ENCODE measurements at regions not wholly inside any gene's neighbourhood (a gene's known extent, or its start where the extent isn't known, plus 50 kb on each side); places are given as distances from the start of the nearest gene placed in this dataset.

DNA sequence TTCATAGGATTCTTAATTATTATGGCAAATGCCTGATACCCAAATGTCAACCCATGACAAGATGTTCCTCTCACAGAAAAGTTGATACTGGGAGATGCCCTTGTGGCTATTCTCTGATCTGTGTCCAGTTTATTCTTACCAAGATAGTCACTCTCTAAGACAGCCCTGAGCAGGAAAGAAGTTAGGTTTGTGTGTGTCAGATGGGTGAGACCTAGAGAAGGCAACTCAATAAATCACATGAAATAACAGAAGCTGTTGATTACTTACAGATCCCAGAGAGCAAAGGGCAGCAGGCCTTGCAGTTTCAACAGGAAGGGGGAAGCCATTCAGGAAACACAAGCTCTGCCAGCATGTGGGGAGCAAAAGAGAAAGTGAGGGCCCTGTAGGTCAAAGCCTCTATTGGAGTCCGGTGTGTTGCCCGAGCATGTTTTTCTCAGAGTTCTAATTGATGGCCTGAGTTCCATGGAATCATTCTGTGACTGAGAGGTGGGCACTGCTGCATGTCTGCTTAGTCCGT, 1193.7 kb upstream of the CDH18 start:
- peak; percentile 86 to 89 for DNase-seq (ENCODE audit: low read depth in 2 of 2)

DNA sequence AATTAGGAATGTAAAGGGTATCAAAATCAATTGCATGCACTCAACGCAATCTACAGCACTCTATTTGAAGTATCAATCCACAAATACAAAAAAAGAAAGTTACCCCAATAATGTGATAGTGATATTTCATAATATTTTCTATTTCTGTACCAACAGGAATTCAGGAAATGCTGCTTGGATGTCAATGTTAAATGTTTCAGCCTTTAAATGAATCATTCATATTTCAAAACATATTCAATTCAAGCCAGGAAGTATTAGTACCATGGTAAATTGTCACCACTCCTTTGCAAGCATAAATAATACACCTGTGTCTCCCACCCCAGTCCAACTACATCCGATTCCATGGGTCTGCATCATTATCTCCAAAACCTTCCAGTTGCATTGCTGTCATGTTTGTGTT, 1185.5 kb upstream of the CDH18 start:
- no peak for DNase-seq (ENCODE audit: low read depth in 2 of 2)

DNA sequence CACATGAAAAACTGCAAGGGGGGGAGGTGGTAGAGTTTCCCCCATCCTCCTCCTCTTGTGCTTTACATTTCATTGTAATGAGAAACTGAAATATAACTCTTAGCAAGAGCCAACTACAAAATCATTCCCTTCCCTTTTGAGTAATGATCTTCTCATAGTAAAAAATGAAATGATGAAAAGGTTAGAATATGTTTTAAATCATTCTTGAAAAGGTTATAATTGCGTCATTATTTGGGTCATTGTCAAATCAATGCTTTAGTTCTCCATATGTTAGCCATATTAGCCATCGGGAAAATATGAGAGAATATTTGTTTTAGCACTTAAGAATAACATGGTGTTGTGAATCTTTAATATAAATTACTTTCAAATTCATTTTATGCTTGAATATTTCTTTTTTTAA, 1185.0 kb upstream of the CDH18 start:
- no peak for DNase-seq (ENCODE audit: low read depth in 2 of 2)

DNA sequence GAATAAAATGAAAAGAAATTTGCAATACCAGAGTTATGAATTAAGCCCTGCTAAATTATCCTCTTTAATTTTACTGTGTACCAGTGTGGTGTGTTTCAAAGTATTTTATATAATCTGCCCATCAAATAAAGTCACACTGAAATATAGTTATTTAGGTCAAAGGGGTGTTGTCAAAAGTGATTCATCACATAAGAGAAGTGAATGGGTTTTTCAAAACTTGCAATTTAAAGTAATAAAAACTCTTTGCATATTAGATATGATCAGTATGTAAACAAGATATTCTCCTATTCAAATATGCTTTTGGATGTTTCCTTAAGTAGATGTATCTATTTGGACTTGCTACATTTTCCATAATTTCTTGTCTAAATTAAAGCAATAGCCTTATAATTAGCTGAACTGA, 1183.0 kb upstream of the CDH18 start:
- no peak for DNase-seq (ENCODE audit: low read depth in 2 of 2)

DNA sequence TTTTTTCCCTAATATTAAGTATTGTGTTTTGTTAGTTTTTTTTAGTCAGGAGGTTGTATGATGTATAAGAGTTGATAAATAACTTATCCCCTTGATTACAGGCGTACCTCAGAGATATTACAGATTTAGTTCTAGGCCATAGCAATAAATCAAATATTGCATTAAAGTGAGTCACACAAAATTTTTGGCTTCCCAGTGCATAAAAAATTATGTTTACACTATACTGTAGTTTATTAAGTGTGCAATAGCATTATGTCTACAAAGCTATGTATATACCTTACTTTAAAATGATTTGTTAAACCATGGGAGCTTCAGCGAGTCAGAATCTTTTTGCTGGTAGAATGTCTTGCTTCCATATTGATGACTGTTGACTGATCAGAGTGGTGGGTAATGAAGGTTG, 1180.6 kb upstream of the CDH18 start:
- DNase-seq (ENCODE audit: low read depth in 2 of 2), result no peak

DNA sequence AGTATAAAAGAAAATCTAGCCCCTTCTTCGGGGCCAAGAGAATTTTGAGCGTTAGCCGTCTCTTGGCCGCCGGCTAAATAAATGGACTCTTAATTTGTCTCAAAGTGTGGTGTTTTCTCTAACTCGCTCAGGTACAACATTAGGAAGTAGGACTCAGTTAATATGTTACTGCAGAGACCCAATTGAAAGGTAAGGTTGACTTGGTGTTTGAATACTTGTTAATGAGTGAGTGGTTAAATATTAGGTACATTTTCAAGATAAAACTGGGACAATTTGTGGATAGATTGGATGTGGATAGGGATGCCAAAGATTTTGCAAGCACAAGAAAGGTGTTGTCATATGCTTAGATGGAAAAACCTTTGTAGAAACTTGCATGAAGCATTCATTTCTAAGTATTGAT, 1177.3 kb upstream of the CDH18 start:
- DNase-seq (ENCODE audit: low read depth in 2 of 2), result no peak

DNA sequence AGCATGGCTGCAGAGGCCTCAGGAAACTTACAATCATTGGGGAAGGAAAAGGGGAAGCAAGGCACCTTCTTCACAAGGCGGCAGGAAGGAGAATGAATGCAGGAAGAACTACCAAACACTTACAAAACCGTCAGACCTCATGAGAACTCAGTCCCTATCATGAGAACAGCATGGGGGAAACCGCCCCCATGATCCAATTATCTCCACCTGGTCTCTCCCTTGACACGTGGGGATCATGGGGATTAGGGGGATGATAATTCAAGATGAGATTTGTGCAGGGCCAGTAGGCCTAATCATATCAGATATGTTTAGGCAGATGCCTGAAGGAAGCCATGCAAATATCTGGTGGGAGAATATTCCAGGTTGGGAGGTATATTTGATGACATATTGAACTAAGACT, 1176.4 kb upstream of the CDH18 start:
- DNase-seq (ENCODE audit: low read depth in 2 of 2), result no peak

DNA sequence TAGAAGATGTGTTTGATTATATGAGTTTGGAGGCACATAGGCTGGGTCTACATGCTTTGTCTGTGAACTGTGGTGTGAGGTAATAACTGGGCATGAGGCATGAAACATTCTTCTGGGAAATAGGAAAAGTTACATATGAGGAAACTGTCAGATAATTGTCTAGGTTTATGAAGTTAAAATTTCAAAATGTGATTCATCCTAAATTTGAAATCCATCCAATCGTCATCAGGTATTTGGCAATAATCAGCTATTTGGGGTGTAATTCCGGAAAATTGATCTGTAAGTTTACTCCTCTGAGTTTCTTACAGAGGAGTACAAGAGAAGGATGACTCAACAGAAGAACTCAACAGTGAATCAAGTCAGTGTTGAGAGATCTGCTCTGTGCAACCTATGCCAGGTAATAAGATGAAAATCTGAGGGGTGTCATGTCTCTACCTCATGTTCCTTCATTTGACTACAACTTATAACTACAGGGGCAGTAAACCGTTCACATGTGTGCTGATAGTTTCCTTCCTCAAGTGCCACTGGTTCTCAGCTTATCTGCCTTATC, 1171.6 kb upstream of the CDH18 start:
- DNase-seq (ENCODE audit: low read depth in 2 of 2), result no peak

DNA sequence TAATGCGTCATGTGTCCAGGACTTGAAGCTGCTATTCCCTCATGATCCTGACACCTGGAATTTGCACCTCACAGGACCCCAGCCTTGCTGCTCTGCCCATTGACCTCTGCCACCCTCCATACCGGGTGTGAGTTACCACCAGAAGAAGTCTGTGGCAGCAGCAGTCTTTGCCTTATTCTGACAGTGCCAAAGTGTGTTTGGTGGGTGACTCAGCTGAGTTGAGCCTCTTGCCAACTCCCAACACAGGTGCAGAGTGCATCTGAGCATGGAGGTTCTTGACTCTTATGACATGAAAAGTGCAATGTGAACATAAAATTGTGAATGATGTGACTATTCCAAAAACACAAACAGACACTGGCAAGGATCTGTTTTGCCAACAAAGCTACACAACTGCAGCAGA, 1166.5 kb upstream of the CDH18 start:
- peak in 1 of 2 donors; percentile 28 for DNase-seq (ENCODE audit: low read depth in 2 of 2)

DNA sequence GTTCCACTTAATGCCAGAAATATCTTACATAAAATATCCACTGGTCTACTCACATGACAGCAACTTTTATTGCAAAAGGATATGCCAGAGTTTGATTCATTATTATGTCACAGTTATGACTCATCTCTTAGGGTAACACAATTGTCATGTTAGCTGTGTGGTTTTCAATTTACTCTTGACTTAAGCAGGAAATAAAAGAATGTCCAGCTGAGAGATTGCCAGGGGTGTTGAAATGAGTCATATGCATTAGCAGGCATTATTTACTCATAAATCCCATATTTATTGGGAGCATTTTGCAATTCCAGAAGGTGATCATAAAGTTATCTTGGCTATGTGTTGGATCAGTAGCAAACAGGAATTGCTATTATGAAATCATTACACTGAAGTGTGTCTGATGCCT, 1164.6 kb upstream of the CDH18 start:
- DNase-seq (ENCODE audit: low read depth in 2 of 2), result peak; percentile 96 to 97

DNA sequence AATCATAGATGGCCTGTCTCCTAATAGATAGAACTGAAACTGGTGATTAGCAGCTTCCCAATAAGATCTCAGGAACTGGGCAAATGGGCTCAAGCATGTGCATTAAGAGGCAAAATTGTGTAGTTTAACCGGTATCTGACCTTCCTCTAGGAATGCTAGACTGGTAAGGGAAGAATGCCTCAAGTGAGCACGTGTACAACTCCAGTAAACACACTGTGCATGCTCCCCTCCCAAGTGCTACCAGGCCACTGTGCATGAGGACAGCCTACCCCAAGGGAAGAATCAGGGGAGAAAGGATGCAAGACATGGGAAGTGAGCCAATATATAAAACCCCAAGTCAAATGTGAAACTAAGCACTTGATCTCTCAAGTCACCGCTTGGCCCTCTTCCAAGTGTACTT, 1157.4 kb upstream of the CDH18 start:
- peak in 1 of 2 donors; percentile 4 for DNase-seq (ENCODE audit: low read depth in 2 of 2)

DNA sequence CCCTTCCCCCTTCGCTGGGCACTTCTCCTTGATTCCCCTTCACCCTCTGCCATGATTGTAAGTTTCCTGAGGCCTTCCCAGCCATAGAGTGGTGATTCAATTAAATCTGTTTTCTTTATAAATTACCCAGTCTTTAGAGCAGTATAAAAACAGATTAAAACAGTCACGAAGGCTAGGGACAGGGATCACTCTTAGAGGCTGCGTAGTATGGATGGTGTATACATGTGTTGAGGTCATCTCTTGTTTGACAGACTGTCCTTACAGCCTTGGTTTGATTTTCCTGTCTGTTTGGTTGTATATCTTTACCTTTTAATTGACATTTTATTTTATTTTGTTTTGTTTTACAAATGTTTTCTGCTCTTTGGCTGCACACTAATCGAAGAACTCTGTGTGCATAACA, 1155.7 kb upstream of the CDH18 start:
- no peak for DNase-seq (ENCODE audit: low read depth in 2 of 2)

DNA sequence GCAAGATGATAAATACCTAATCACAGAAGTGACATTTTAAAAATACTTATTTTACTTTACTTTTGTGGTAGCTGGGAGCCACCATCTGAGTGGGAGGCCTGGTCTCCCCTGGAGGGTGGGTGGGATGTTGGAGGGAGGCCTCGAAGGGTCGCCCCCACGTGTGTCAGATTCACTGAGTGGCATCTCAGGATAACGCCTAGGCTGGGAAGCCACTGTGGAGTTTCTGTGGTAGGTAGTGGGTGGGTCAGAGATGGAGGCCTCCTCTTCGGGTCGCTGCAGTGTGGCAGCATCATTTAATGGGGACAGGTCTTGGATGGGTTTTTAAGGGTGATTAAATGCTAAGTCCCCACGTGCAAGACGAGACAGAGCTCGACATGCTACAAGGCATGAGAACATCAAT, 1154.8 kb upstream of the CDH18 start:
- no peak for DNase-seq (ENCODE audit: low read depth in 2 of 2)

DNA sequence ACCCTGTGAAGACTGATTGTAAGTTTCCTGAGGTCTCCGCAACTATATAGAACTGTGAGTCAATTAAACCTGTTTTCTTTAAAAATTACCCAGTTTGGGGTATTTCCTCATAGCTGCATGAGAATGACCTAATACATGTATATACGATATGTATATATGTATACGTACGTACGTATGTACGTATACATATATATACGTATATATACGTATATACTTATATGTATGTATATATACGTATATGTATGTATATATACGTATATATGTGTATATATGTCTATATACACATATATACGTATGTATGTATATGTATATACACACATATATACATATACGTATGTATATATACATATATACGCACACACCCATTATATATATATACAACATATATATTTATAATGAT, 1153.0 kb upstream of the CDH18 start:
- no peak for DNase-seq (ENCODE audit: low read depth in 2 of 2)

DNA sequence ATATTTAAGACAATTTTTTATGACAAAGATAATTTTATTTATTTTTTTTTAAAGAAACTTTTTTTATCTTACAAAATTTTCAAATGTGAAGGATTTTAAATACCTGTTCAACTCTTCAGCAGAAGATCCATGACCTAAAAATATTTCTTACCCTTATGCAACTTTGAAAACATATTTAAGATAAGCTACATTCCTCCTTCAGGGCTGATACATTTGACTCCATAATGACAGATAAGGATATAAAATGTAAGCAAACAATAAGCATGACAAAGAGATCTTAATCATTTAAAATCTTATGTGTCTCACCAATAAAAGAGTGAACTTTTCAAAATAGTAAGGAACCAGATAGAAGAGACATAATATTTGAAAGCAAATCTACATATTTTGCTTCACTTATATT, 1138.2 kb upstream of the CDH18 start:
- no peak for DNase-seq (ENCODE audit: low read depth in 2 of 2)

DNA sequence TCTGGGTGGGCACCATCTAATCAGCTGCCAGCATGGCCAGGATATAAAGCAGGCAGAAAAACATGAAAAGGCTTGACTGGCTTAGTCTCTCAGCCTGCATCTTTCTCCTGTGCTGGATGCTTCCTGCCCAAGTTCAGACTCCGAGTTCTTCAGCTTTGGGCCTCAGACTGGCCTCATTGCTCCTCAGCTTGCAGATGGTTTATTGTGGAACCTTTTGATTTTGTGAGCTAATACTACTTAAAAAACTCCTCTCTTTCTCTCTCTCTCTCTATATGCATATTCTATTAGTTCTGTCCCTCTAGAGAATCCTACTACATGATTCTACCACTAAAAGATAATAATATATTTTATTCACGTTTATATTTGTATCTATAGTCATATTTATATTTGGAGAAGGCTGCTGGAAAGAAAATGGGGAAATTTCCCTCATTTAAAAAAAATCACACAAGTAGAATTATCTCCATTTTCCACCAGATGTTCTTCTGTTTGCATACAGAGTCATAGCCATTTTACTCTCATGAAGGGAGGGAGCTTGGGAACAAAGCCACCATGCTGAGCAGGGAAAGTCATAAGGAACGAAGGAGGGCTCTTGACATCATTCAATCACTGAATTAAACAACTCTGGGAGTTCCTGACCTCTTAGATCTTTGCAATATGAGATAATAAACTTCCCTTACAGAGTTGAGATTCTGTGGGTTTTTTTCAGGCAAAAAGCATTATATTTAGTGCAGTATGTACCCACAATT, 1137.4 kb upstream of the CDH18 start:
- no peak for DNase-seq (ENCODE audit: low read depth in 2 of 2)

DNA sequence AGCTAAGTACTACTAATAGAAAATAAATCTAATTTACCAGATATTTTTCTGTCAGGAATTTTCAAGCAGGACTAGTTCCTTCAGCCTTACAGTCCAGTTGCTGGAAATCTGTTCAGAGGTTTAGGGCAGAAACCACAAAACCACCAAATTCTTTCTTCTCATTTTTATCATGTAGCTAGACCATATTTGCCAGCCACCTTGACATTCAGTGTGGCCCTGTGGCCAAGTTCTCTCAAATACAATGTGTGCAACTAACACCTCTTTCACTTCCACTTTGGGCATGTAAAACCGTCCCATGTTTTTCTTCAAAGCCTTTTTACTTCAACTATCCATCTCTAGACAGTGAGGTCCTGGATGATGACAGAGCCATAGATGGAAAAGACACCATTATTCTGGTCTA, 1133.2 kb upstream of the CDH18 start:
- DNase-seq (ENCODE audit: low read depth in 2 of 2), result no peak

DNA sequence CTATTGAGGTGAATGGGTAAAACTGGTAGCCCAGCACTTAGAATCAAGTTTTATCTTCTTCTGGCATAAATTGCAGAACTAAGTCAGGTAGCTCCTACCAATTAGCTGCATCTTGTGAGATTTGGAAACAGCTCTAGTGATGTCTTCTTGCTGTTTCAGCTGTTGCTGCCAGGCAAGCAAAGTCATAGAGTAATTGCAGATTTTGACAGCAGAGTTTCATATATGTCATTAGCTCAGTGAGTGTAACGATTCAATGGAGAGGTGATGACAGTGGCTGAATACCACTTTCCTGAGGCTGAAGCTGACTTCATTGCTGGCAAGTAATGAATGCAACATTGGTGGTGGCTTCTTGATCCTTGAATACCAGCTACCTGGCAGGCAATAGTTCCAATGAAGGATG, 1109.7 kb upstream of the CDH18 start:
- no peak for DNase-seq (ENCODE audit: low read depth in 2 of 2)

DNA sequence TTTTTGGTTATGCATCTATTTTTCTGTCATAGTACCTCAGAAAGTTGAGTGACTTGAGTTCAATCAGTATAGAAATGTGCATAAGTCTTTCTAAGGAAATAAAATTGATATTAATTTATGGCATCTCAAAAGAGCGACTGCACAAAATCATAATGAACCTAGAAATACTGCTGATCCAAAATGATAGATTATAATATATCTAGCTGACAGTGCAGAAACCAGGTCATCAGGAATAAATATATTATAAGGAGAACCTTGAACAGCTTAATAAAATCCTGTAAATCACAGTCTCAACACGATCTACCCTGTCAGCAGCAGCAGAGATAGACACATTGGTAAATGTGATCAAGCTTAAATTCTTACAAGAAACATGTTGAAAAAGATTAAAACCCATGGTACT, 1106.6 kb upstream of the CDH18 start:
- no peak for DNase-seq (ENCODE audit: low read depth in 2 of 2)

DNA sequence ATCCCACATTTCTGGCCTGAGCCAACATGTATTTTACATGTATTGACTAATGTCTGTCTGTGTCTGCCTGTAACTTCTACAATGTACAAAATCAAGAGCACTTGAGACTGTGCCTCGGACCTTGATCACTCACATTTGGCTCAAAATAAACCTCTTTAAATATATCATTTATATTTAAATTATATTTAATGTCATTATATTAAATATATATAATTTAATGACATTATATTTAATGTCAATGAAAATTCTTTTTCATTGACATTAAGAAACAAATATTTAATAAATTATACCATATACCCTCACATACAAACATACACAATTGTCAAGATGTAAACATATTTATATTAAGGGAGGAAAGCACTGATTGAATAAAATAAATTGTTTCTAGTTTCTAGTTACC, 1099.8 kb upstream of the CDH18 start:
- no peak for DNase-seq (ENCODE audit: low read depth in 2 of 2)

DNA sequence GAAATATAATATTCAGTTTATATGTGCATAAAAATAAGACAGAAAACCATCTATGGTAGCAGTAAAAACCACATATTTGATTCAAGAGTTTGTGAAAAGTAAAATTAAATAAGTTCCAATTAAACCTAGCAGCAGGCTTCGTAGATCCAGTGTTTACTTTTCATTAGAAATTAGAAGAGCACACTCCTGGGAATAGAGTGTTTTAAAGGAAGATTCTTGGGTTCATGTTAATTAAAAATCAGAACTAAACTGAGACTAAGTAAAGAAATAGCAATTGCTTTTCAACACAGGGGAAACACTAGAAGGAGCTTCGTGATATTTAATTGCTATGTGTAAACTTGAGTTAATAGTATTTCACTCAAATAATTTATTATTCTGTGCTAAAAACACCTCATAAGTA, 1097.8 kb upstream of the CDH18 start:
- no peak for DNase-seq (ENCODE audit: low read depth in 2 of 2)

DNA sequence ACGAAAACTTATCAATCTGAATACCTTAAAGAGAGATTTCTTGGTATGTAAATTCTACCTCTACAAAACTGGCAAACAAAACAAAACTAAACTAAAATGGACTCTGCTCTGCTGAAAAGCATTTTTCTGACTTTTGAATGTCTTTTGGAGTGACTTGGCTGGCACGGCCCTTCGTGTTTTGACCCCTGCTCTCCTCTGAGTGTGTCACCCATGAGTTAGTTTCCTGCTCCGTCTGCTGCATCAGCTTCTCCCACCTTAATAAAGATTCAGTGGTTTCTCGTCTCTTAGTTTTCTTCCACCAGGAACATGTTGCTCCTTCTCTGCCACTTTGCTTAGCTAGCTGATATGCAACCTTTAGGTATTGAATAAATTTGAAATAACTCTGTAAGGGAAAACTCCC, 1084.0 kb upstream of the CDH18 start:
- DNase-seq (ENCODE audit: low read depth in 2 of 2), result peak in 1 of 2 donors; percentile 72

DNA sequence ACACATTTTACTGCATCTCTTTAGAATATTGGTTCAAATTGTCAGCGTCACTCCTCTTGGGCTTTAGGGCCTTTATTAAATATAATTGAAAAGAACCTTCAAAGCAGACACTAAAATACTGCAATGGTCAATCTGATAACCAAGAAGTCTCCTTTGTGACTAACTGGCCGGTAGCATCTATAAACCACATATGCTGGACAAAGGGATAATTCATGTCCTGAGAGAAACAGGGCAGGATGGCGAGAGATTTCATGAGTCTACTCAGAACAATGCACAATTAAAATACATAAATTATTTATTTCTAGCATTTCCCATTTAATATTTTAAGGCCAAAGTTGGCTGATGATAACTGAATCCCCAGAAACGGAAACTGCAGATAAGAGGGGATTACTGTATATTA, 1083.4 kb upstream of the CDH18 start:
- DNase-seq (ENCODE audit: low read depth in 2 of 2), result peak in 1 of 2 donors; percentile 9

DNA sequence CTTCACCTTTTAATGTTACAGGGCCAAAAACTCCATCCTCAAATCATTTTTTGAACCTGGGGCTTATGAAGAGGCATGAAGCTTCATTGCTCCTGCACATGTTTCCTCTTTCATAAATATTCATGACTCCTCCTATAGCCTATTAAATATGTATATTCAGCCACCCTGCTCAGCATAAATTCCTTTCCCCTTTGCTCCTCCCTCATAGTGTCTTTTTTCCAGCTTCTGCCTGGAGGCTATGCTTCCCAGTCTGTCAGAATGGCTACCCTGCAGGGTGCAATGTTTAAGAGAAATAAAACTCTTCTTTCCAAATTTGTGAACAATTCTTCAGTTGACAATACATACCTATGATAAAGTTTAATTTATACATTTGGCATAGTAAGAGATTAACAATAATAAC, 1082.9 kb upstream of the CDH18 start:
- DNase-seq (ENCODE audit: low read depth in 2 of 2), result no peak
